HG03342 (cell line): ENCODE measurements at regions not wholly inside any gene's neighbourhood (a gene's known extent, or its start where the extent isn't known, plus 50 kb on each side); places are given as distances from the start of the nearest gene placed in this dataset.
"Not testable (repeated sequence)": the region's sequence is repeated elsewhere in the genome, so short reads cannot be mapped to it uniquely, and the experiment has no call there.

Experiments
- ATAC-seq: cut with Tn5 transposase; IDR thresholded peaks from one replicate; pipeline ENCODE4 v1.9.1; 2021; ENCODE audit warnings: mild to moderate bottlenecking, moderate library complexity; ENCODE audit not compliant: unreplicated experiment

GRCh38 chr7:124643311-124643811 is 122.2 kb downstream of the GPR37 start:
- no peak for ATAC-seq

GRCh38 chr7:124635416-124635815 is 130.2 kb downstream of the GPR37 start:
- no peak for ATAC-seq

- ATAC-seq: no peak
Observed at GRCh38 chr7:124633740-124634139, 131.9 kb downstream of the GPR37 start.

- ATAC-seq: no peak
Observed at GRCh38 chr7:124630395-124630794, 135.2 kb downstream of the GPR37 start.

GRCh38 chr7:124618871-124619270 is 146.7 kb downstream of the GPR37 start:
- ATAC-seq: no peak

- not testable (repeated sequence) for ATAC-seq
Observed at GRCh38 chr7:124618051-124618450, 147.5 kb downstream of the GPR37 start.

- ATAC-seq: no peak
Observed at GRCh38 chr7:124603066-124603465, 162.5 kb downstream of the GPR37 start.

- no peak for ATAC-seq
Observed at GRCh38 chr7:124597509-124597908, 168.1 kb downstream of the GPR37 start.

GRCh38 chr7:124596881-124597280 is 168.7 kb downstream of the GPR37 start:
- ATAC-seq: no peak

- no peak for ATAC-seq
Observed at GRCh38 chr7:124590814-124591213, 174.8 kb downstream of the GPR37 start.

GRCh38 chr7:124577256-124577655 is 188.3 kb downstream of the GPR37 start:
- ATAC-seq: no peak

- ATAC-seq: no peak
Observed at GRCh38 chr7:124575176-124575575, 190.4 kb downstream of the GPR37 start.

GRCh38 chr7:124570558-124570957 is 195.0 kb downstream of the GPR37 start:
- no peak for ATAC-seq

GRCh38 chr7:124566583-124566982 is 199.0 kb downstream of the GPR37 start:
- no peak for ATAC-seq

- no peak for ATAC-seq
Observed at GRCh38 chr7:124557587-124557986, 208.0 kb downstream of the GPR37 start.

- ATAC-seq: no peak
Observed at GRCh38 chr7:124557101-124557500, 208.5 kb downstream of the GPR37 start.

- no peak for ATAC-seq
Observed at GRCh38 chr7:124553502-124553901, 212.1 kb downstream of the GPR37 start.

GRCh38 chr7:124552217-124552616 is 213.4 kb downstream of the GPR37 start:
- no peak for ATAC-seq

GRCh38 chr7:124550036-124550435 is 215.6 kb downstream of the GPR37 start:
- no peak for ATAC-seq

- ATAC-seq: no peak
Observed at GRCh38 chr7:124542476-124542875, 223.1 kb downstream of the GPR37 start.

- no peak for ATAC-seq
Observed at GRCh38 chr7:124536156-124536762, 229.3 kb downstream of the GPR37 start.

GRCh38 chr7:124532166-124532565 is 233.4 kb downstream of the GPR37 start:
- no peak for ATAC-seq

GRCh38 chr7:124516911-124517310 is 248.7 kb downstream of the GPR37 start:
- no peak for ATAC-seq
